ENCODE measurements at regions not wholly inside any gene's neighbourhood (a gene's known extent, or its start where the extent isn't known, plus 50 kb on each side); places are given as distances from the start of the nearest gene placed in this dataset.

DNA sequence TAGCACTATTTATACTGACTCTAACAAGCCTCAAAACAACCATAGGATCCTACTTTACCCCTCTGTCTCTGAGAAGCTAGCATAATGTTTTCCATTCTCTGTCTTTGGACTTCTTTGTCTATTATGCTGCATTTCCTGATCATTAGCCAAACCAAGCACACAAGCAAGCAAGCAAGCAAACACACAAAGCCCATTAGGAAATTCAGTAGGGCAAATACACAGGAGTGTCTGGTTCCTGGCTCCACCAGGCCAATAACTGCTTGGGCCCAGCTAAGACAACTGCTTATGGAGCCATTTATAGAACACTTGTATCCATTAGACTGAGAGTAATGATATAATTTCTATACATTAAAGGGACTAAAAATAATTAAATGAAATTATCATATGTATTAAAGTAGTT is 952.9 kb upstream of the EPHA7 start:
- Mint-ChIP-seq H3K4me3 (no peak overlapping the region), H3K9me3 (peaks cover 24% of the 10 kb centered on the region), H3K36me3 (ENCODE audit: low read depth) (no peaks in the 10 kb centered on the region; the same call in 1 of the 2 replicates), H3K4me1 (ENCODE audit: low read depth) (no peaks in the 10 kb centered on the region), H3K27ac (no peak overlapping the region), H3K27me3 (ENCODE audit: insufficient read depth) (no peaks in the 10 kb centered on the region)
- no peak for DNase-seq
- TF ChIP-seq, protein P1, sequence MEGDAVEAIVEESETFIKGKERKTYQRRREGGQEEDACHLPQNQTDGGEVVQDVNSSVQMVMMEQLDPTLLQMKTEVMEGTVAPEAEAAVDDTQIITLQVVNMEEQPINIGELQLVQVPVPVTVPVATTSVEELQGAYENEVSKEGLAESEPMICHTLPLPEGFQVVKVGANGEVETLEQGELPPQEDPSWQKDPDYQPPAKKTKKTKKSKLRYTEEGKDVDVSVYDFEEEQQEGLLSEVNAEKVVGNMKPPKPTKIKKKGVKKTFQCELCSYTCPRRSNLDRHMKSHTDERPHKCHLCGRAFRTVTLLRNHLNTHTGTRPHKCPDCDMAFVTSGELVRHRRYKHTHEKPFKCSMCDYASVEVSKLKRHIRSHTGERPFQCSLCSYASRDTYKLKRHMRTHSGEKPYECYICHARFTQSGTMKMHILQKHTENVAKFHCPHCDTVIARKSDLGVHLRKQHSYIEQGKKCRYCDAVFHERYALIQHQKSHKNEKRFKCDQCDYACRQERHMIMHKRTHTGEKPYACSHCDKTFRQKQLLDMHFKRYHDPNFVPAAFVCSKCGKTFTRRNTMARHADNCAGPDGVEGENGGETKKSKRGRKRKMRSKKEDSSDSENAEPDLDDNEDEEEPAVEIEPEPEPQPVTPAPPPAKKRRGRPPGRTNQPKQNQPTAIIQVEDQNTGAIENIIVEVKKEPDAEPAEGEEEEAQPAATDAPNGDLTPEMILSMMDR (IDR thresholded peaks at IDR 0.05): no peak

DNA sequence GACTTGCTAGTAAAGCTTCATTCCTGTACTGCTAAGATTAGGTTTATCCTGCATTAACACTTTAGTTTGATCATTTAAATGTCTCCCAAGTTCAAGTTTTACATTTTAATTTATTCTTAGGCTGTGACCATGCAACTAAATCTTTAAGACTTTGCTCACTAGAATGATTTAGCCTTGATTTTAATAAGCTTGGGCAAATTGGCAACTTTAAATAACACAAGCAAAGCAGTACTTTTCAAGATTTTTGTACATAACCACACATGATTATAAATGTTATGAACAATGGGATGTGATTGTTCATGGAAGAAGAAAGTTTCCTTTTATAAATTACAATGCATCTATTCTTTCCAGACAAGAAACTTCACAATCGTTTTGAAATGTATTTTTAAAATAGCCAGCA is 948.0 kb upstream of the EPHA7 start:
- DNase-seq: no peak
- no peak overlapping the region for H3K4me3 Mint-ChIP-seq
- H3K27ac Mint-ChIP-seq: no peak overlapping the region
- H3K36me3 Mint-ChIP-seq (ENCODE audit: low read depth): no peaks in the 10 kb centered on the region; the same call in 1 of the 2 replicates
- H3K4me1 Mint-ChIP-seq (ENCODE audit: low read depth): no peaks in the 10 kb centered on the region
- TF ChIP-seq, protein P1 (IDR thresholded peaks at IDR 0.05): no peak
- H3K27me3 Mint-ChIP-seq (ENCODE audit: insufficient read depth): no peaks in the 10 kb centered on the region
- peaks cover 24% of the 10 kb centered on the region for H3K9me3 Mint-ChIP-seq

DNA sequence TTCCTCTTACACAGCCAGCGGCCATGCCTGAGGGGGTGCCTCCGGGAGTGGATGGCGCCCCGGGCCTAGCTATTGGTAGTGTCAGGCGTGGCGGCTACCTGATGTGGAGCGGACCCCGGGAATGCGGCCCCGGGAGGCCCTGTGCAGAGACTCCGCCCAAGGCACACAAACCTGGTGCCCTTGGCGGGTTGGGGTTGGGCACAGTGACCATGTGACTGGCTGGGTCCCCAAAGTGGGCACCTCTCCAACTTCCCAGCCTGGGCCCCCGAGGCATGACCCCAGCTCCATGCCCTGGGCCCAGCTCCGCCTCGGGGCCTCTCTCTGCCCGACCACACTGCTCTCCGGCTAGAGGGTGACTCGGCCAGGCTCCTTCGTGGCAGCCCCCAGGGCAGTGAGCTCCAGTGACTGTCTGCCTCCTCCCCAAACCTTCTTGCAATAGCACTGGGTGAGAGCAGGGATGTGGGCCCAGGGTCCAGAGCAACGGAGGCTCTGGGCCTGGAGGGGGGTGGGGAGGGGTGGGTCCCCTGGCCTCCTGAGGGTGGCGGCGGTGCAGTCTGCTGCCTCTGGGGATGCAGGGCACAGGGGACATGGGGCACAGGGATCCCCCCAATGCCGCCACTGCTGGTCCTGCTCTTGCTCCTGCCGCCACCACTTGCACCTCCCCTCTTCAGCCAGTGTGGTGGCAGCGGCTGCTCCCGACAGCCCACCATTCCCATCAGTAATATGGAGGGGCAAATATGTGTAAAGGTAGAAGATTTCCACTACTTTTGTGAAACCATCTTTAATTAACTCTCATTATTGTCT is 942.9 kb upstream of the EPHA7 start:
- H3K27me3 Mint-ChIP-seq (ENCODE audit: insufficient read depth): no peaks in the 10 kb centered on the region
- peaks cover 27% of the 10 kb centered on the region for H3K9me3 Mint-ChIP-seq
- no peak overlapping the region for H3K27ac Mint-ChIP-seq
- no peaks in the 10 kb centered on the region for H3K4me1 Mint-ChIP-seq (ENCODE audit: low read depth)
- TF ChIP-seq, protein P1 (IDR thresholded peaks at IDR 0.05): no peak
- no peaks in the 10 kb centered on the region for H3K36me3 Mint-ChIP-seq (ENCODE audit: low read depth)
- no peak for DNase-seq
- H3K4me3 Mint-ChIP-seq: no peak overlapping the region

DNA sequence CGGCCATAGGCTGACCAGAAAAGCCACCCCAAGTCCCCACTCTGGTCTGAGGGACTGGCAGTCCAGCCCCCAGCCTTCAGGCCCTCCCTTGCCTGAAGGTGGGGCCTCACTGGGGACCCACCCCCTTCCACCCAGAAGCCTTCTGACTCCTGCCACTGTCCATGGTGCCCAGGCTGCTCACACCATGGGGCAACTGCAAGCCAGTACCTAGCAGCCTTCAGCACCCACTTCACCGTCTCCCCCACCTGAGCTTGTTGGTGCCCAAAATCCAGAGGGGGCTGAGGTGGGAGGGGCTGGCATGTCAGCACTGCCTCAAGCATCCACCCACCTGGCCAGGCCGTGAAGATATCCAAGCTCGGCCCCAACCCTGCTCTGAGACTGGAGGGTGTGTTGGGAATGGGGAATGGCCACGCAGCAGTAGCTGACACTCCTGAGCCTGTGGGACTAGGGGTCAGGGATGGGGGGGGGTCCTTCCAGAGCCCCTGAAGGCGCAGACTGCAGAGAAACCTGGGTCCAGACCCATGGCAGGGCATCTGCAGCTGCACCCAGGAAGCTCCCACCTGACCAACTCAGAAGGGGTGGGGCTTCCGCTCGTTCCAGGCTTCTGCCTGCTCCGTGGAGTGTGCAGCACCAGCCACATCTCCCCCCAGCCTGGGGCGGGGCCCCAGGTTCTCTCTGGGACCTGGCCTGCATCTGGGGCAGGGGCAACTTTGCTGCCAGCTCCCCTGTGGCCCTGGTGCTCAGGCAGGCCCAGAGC is 942.1 kb upstream of the EPHA7 start:
- Mint-ChIP-seq H3K4me3 (no peak overlapping the region), H3K36me3 (ENCODE audit: low read depth) (no peaks in the 10 kb centered on the region), H3K27me3 (ENCODE audit: insufficient read depth) (no peaks in the 10 kb centered on the region), H3K27ac (no peak overlapping the region), H3K9me3 (peaks cover 27% of the 10 kb centered on the region), H3K4me1 (ENCODE audit: low read depth) (no peaks in the 10 kb centered on the region)
- TF ChIP-seq, protein P1 (IDR thresholded peaks at IDR 0.05): no peak
- no peak for DNase-seq

DNA sequence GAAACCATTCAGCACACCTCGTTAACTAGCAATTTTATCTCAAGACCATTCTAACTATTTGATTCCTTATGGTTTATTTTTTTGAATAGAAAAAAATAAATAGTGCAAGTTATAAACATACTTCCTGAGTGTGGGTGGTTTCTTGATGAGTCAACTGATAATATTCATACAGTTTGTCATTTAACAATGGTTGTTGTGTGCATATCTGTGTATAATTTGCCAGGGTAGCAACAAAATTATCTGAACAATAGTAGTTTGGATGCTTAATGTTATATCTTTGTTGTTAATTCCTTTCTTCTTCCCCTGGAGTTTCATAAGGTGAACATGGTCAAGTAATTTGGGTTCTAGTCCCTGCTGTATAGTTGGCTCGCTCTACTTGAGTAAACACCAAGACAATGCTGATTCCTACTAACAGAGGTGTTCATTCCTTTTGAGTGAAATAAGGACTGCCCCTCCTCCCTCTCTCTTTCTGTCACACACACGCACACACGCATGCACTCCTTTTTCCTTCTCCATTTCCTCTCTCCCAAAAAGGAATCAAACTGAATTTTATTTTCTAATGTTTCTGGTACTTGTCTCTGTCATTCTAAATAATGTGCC is 938.1 kb upstream of the EPHA7 start:
- Mint-ChIP-seq H3K27ac (no peak overlapping the region), H3K4me1 (ENCODE audit: low read depth) (no peaks in the 10 kb centered on the region), H3K27me3 (ENCODE audit: insufficient read depth) (no peaks in the 10 kb centered on the region), H3K9me3 (peaks cover 26% of the 10 kb centered on the region), H3K4me3 (no peak overlapping the region), H3K36me3 (ENCODE audit: low read depth) (no peaks in the 10 kb centered on the region)
- no peak for DNase-seq
- TF ChIP-seq, protein P1 (IDR thresholded peaks at IDR 0.05): no peak
